ENCODE measurements at regions not wholly inside any gene's neighbourhood (a gene's known extent, or its start where the extent isn't known, plus 50 kb on each side); places are given as distances from the start of the nearest gene placed in this dataset.

DNA sequence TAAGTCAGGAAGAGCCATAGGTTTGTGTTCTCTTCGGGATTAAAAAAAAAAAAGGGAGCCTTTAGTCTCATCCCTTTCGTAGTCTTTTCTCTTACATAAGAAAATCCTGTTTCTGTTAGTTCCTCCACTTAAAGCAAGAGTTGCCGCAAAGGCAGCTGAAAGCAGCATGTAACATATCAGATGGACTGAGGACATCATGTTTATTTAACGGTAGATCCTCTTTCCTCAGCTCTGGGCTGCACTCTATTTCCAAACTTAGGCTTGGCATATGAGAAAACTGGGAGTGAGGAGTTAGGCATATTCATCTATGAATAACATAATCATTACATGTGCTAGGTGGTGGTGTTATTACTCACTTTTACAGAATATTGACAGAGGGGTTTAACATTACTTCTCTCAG, 391.2 kb downstream of the KLF12 start:
- ChIA-PET CTCF (no interaction called here), POLR2A (no interaction called here), RAD21 (ENCODE audit: low non-redundant PET in 1 of 2, low total read pairs in 2 of 2, uncharacterized antibody in 2 of 2, unreplicated experiment in 2 of 2) (no interaction called here)
- Histone ChIP-seq H3K4me2 (ENCODE audit: low read length) (no peak overlapping the region), H4K20me1 (ENCODE audit: insufficient read depth) (no peaks in the 10 kb centered on the region), H3K79me2 (ENCODE audit: insufficient read depth, low read length) (no peaks in the 10 kb centered on the region), H3K9me3 (ENCODE audit: control insufficient read depth in 1 of 2, insufficient read depth in 1 of 2, low read depth in 1 of 2, low read length in 2 of 2) (no peaks in the 10 kb centered on the region), H3K27ac (ENCODE audit: low read depth, low read length) (no peak overlapping the region), H3K27me3 (ENCODE audit: insufficient read depth, low read length) (no peaks in the 10 kb centered on the region), H3K9ac (ENCODE audit: low read length) (no peak overlapping the region), H3K4me1 (ENCODE audit: control insufficient read depth in 1 of 2, insufficient read depth in 2 of 2, low read length in 2 of 2) (no peaks in the 10 kb centered on the region), H3K4me3 (replicated peaks in 1 of 2; ENCODE audit: low read depth in 1 of 2, low read length in 2 of 2) (no peak overlapping the region), H2AFZ (ENCODE audit: low read depth, low read length, poor library complexity, severe bottlenecking) (no peak overlapping the region), H3K36me3 (ENCODE audit: control insufficient read depth in 1 of 2, insufficient read depth in 2 of 2, low read length in 2 of 2) (no peaks in the 10 kb centered on the region), H3K9me2 (ENCODE audit: insufficient read depth) (no peaks in the 10 kb centered on the region)
- BruUV-seq (replicated peaks) = no TSS peak
- DNase-seq (ENCODE audit: low read depth, low spot score) = no peak
- no peak for TF ChIP-seq CBX3 (IDR thresholded peaks at IDR 0.05; ENCODE audit: low read depth)
- TF ChIP-seq, protein P1, sequence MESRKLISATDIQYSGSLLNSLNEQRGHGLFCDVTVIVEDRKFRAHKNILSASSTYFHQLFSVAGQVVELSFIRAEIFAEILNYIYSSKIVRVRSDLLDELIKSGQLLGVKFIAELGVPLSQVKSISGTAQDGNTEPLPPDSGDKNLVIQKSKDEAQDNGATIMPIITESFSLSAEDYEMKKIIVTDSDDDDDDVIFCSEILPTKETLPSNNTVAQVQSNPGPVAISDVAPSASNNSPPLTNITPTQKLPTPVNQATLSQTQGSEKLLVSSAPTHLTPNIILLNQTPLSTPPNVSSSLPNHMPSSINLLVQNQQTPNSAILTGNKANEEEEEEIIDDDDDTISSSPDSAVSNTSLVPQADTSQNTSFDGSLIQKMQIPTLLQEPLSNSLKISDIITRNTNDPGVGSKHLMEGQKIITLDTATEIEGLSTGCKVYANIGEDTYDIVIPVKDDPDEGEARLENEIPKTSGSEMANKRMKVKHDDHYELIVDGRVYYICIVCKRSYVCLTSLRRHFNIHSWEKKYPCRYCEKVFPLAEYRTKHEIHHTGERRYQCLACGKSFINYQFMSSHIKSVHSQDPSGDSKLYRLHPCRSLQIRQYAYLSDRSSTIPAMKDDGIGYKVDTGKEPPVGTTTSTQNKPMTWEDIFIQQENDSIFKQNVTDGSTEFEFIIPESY (IDR thresholded peaks at IDR 0.05; ENCODE audit: extremely low read depth, insufficient replicate concordance, low read length) = no peak
- ATAC-seq = no peak
- intact Hi-C loops (cut with micrococcal nuclease) = no loop called here

DNA sequence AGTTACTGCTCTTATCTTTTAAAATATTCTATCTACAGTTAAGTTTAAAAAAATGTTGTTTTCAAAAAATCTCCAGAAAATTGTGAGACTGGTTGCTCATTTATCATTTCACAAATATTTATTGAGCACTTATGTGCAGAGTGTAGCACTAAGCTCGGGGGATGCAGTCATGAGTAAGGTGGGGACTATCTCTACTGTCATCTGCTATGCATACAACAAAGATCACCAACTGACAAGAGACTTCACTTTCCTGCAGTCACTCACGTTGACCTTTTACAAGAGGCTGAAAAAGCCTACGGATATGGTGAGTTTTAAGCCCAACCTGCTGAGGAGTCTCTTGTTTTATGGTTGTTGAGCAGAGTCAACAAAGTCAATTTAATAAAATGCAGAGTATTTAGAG, 392.5 kb downstream of the KLF12 start:
- no peaks in the 10 kb centered on the region for H3K9me3 ChIP-seq (ENCODE audit: control insufficient read depth in 1 of 2, insufficient read depth in 1 of 2, low read depth in 1 of 2, low read length in 2 of 2)
- no peak overlapping the region for H3K4me2 ChIP-seq (ENCODE audit: low read length)
- TF ChIP-seq RAD21 (IDR thresholded peaks at IDR 0.05; ENCODE audit: low read depth) (no peak), YY1 (IDR thresholded peaks at IDR 0.05; ENCODE audit: extremely low read depth, insufficient replicate concordance, low read depth, low read length) (no peak), CBX3 (IDR thresholded peaks at IDR 0.05; ENCODE audit: low read depth) (no peak), ZNF274 (IDR thresholded peaks at IDR 0.05; ENCODE audit: low read depth, low read length) (no peak), SIN3A (IDR thresholded peaks at IDR 0.05; ENCODE audit: low read depth) (no peak)
- TF ChIP-seq, protein P1 (IDR thresholded peaks at IDR 0.05; ENCODE audit: extremely low read depth, insufficient replicate concordance, low read length) = no peak
- TF ChIP-seq, protein P2, sequence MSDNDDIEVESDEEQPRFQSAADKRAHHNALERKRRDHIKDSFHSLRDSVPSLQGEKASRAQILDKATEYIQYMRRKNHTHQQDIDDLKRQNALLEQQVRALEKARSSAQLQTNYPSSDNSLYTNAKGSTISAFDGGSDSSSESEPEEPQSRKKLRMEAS (IDR thresholded peaks at IDR 0.05) = no peak
- TF ChIP-seq, protein P3, sequence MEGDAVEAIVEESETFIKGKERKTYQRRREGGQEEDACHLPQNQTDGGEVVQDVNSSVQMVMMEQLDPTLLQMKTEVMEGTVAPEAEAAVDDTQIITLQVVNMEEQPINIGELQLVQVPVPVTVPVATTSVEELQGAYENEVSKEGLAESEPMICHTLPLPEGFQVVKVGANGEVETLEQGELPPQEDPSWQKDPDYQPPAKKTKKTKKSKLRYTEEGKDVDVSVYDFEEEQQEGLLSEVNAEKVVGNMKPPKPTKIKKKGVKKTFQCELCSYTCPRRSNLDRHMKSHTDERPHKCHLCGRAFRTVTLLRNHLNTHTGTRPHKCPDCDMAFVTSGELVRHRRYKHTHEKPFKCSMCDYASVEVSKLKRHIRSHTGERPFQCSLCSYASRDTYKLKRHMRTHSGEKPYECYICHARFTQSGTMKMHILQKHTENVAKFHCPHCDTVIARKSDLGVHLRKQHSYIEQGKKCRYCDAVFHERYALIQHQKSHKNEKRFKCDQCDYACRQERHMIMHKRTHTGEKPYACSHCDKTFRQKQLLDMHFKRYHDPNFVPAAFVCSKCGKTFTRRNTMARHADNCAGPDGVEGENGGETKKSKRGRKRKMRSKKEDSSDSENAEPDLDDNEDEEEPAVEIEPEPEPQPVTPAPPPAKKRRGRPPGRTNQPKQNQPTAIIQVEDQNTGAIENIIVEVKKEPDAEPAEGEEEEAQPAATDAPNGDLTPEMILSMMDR (IDR thresholded peaks at IDR 0.05 in 2 of 3, conservative IDR thresholded peaks at IDR 0.05 in 1 of 3; ENCODE audit: borderline replicate concordance in 1 of 3, insufficient read depth in 1 of 3, low read depth in 2 of 3, low read length in 2 of 3) = no peak
- no peaks in the 10 kb centered on the region for H4K20me1 ChIP-seq (ENCODE audit: insufficient read depth)
- POLR2A ChIA-PET = no interaction called here
- no peaks in the 10 kb centered on the region for H3K27me3 ChIP-seq (ENCODE audit: insufficient read depth, low read length)
- no peaks in the 10 kb centered on the region for H3K4me1 ChIP-seq (ENCODE audit: control insufficient read depth in 1 of 2, insufficient read depth in 2 of 2, low read length in 2 of 2)
- no peak for DNase-seq (ENCODE audit: low read depth, low spot score)
- H3K36me3 ChIP-seq (ENCODE audit: control insufficient read depth in 1 of 2, insufficient read depth in 2 of 2, low read length in 2 of 2) = no peaks in the 10 kb centered on the region
- no peak overlapping the region for H3K27ac ChIP-seq (ENCODE audit: low read depth, low read length)
- RAD21 ChIA-PET (ENCODE audit: low non-redundant PET in 1 of 2, low total read pairs in 2 of 2, uncharacterized antibody in 2 of 2, unreplicated experiment in 2 of 2) = no interaction called here
- intact Hi-C loops (cut with micrococcal nuclease) = no loop called here
- no peak overlapping the region for H2AFZ ChIP-seq (ENCODE audit: low read depth, low read length, poor library complexity, severe bottlenecking)
- ATAC-seq = no peak
- H3K9me2 ChIP-seq (ENCODE audit: insufficient read depth) = no peaks in the 10 kb centered on the region
- H3K9ac ChIP-seq (ENCODE audit: low read length) = no peak overlapping the region
- no peaks in the 10 kb centered on the region for H3K79me2 ChIP-seq (ENCODE audit: insufficient read depth, low read length)
- no peak overlapping the region for H3K4me3 ChIP-seq (replicated peaks in 1 of 2; ENCODE audit: low read depth in 1 of 2, low read length in 2 of 2)
- CTCF ChIA-PET = no interaction called here
- BruUV-seq (replicated peaks) = no TSS peak

Data from HCT116 (cell line).